ENCODE measurements at regions not wholly inside any gene's neighbourhood (a gene's known extent, or its start where the extent isn't known, plus 50 kb on each side); places are given as distances from the start of the nearest gene placed in this dataset.

DNA sequence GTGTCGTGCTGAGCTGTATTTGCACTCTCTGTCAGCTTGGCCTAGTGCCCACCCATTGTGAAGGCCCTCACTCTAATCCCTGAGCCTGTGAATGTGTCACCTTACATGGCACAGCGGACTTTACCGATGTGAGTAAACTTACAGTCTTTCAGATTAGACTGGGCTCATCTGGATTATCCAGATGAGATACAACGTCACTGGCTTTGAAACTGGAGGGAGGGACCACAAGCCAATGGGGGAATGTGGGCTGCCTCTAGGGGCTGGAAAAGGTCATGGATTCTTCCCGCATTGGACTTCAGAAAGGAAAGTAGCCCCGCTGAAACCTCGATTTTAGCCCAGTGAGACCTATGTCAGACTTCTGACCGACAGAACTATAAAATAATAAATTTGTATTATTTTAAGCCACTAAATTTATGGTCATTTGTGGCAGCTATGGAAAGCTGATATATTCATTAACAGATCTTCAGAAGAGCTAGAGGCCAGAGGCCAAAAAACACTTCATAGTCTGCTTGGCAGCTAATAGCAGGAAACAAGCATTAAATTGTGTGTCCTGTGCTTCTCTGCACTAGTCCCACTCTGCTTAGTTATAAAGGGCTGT is 139.0 kb upstream of the GAS1 start:
- TF ChIP-seq CTCF (IDR thresholded peaks at IDR 0.05) (no peak), POLR2A (IDR thresholded peaks at IDR 0.05) (no peak), EP300 (IDR thresholded peaks at IDR 0.05) (no peak), POLR2AphosphoS5 (IDR thresholded peaks at IDR 0.05) (no peak)

All from stomach (tissue), 4 donors.